ENCODE measurements at regions not wholly inside any gene's neighbourhood (a gene's known extent, or its start where the extent isn't known, plus 50 kb on each side); places are given as distances from the start of the nearest gene placed in this dataset.
A peak's percentile ranks its signal among the peaks of the same experiment; 100 is the strongest.

DNA sequence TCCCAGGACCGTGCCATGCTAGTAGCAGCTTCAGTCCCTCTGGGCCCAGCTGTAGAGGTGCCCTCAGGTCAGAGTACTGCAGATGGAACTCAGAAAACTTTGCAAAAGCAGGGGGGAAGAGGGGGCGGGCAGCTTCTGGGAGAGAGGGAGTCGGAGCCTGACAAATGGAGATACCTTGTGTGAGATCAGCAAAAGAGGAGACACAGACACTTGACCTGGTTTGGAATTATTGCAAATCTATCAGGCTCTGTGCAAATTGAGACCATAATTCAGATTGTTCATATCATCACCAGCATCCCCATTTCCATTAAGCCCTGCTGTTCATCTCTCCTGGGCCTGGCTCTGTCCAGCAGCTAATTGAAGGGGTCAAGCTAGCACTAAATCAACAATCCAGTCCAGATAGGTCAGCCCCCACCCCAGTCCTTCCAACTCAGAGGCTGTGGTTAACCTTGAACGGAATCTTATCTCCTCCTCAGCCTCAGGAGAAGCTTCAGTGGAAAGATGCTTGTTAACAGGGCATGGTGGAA is 292.6 kb upstream of the PLET1 start:
- no peak for DNase-seq
- intact Hi-C loops (cut with DNase I, micrococcal nuclease): loop anchor here in 1 of 2 donors (10.0 kb wide), 1 partner anchor 258 kb away; no protein-coding TSS in a partner anchor
- ATAC-seq: no peak

DNA sequence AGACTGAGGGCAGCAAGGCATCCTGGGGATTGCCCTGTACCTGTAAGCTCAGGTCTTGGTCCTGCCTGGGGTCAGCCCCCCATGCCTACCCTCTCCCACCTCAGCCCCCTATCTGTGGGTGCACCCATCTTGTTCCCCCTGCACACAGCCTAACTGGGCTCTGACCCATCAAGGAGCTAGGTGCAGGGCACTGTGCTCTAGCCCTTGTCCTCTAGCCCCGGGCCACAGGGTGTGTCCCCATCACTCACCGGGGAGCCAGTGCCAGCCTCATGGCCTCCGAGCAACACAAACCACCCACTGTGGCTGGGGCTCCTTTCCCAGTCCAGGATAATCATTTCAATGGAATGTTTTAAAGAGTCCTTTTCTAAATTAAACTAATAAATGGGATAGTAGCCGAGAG is 293.9 kb upstream of the PLET1 start:
- intact Hi-C loops (cut with DNase I, micrococcal nuclease): loop anchor here in 1 of 2 donors (10.0 kb wide), 1 partner anchor 260 kb away; no protein-coding TSS in a partner anchor
- no peak for ATAC-seq
- DNase-seq: no peak

GRCh38 chr11:112555491-112556364 is 295.1 kb upstream of the PLET1 start:
- peak; percentile 72 for ATAC-seq
- DNase-seq: peak in 1 of 2 donors; percentile 71
- intact Hi-C loops (cut with DNase I, micrococcal nuclease): loop anchor here in 1 of 2 donors (10.0 kb wide), 1 partner anchor 261 kb away; no protein-coding TSS in a partner anchor

DNA sequence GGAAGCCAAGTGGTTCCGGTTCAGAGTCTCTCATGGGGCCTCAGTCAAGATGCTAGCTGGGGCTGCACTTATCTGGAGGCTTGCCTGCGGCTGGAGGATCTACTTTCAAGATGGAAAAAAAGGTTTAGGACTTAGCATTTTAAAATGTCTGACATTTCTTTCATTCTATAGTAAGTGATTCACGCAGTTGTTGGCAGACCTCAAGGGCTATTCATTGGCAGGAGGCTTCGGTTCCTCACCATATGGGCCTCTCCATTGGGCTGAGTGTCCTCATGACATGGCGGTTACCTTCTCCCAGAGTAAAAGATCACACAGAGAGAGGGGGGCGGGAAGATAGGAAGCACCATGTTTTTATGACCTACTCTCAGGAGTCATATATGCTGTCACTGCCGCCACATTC is 298.0 kb upstream of the PLET1 start:
- DNase-seq: no peak
- no peak for ATAC-seq
- intact Hi-C loops (cut with DNase I, micrococcal nuclease): loop anchor here in 1 of 2 donors (10.0 kb wide), 1 partner anchor 264 kb away; no protein-coding TSS in a partner anchor

DNA sequence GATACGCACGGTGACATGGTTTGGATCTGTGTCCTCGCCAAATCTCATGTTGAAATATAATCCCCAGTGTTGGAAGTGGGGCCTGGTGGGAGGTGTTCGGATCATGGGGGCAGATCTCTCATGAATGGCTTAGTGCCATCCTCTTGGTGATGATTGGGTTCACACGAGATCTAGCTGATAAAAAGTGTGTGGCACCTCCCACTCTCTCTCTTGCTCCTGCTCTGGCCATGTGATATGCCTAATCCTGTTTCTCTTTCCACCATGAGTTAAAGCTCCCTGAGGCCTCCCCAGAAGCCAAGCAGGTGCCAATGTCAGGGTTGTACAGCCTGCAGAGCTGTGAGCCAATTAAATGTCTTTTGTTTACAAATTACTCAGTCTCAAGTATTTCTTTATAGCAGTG is 303.1 kb upstream of the PLET1 start:
- DNase-seq (no peak), ATAC-seq (no peak)
- intact Hi-C loops (cut with DNase I, micrococcal nuclease): no loop called here

DNA sequence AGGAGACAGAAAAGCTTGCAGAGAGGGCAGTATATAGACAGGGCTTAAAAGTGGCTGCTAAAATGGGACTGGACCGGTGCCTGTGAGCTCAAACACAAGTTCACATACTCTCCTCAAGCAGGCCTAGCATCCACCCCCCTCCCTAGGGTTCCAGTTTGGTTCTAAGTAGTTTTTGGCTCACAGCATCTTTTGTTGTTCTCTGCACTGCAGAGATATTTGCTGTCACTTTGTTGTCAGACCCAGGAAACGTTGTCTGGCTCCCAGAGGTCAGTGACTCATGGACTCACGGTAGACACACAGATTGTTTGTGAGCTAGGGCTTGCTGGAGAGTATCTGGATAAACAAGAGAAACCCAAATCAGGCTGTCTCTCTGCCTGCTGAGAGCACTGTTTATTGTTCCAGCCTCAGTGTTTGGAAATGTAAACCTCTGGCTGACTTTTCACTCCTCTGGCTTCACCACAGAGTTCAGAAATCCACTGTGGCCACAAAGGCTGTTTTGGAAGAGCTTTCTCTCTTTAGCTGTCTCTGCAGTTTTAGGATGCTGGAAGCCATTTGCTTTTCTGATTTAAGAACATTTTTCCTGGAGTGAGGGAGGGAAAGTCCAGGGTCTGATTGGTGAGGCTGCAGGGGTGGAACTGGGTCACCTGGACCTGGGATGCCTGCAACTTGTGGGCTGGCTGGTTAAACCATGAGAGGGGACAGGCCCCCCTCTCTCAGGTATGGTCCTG is 303.7 kb upstream of the PLET1 start:
- ATAC-seq: no peak
- DNase-seq: peak in 1 of 2 donors; percentile 6
- intact Hi-C loops (cut with DNase I, micrococcal nuclease): no loop called here

DNA sequence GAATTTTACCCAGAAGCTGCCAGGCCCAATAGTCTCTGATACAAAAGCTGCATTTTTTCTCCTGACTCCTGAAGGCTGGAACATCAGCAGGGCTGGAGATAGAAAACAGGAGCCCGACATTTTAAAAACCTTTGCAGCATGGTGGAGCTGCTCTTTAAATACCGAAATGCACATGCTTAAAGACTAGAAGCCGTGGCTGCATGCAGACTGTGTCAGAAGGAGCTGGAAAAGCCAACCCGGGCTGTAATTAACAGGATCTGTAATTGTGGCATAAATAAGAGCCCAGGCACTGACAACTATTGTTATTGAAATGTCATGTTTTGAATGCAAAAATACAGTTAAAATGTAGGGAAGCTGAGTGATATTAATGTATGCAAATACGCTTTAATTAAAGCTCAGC is 304.9 kb upstream of the PLET1 start:
- intact Hi-C loops (cut with DNase I, micrococcal nuclease): no loop called here
- ATAC-seq: no peak
- no peak for DNase-seq

DNA sequence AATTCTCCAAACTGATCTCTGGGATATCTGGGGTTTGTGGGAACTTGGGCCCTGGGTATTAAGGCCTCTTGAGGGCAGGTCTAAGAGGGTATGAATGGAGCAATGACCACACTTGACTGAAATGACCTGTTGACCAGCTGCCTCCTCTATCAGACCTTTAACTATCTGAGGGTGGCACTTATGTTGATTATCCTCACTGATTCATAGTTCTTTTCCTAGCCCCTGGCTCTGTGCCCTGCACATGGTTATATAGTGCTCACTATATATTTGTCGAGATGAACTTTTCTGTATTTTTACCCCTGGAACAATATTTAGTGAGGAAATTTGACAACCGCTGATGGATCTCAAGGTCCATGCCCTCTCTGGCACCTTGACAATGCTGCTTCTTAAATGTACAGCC is 305.5 kb upstream of the PLET1 start:
- DNase-seq (no peak), ATAC-seq (no peak)
- intact Hi-C loops (cut with DNase I, micrococcal nuclease): no loop called here

DNA sequence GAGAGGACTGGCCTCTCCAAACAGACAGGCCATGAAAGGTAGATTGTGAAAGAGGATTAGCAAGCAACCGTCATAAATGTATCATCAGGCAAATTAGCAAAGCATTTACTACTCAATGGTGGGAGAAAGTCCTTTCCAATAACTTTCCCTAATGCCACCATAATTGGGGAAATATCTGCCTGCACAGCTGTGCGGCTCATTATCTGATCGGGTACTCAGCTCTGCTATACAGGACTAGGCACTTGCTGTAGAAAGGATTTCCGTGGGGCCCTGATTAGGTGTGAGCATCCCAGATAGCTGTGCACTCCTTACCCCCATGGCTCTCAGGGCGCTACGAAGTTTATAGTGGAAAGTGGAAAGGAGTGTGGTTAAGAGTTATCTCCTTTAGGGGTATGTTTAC is 309.7 kb upstream of the PLET1 start:
- intact Hi-C loops (cut with DNase I, micrococcal nuclease): no loop called here
- no peak for ATAC-seq
- DNase-seq: no peak

- ATAC-seq: no peak
- intact Hi-C loops (cut with DNase I, micrococcal nuclease): no loop called here
- DNase-seq: no peak
Measured at GRCh38 chr11:112579282-112579681, 318.6 kb upstream of the PLET1 start.

GRCh38 chr11:112580864-112581263 is 320.2 kb upstream of the PLET1 start:
- DNase-seq: no peak
- ATAC-seq: no peak
- intact Hi-C loops (cut with DNase I, micrococcal nuclease): no loop called here

- intact Hi-C loops (cut with DNase I, micrococcal nuclease): no loop called here
- DNase-seq (no peak), ATAC-seq (no peak)
Measured at GRCh38 chr11:112581747-112582146, 321.1 kb upstream of the PLET1 start.

- intact Hi-C loops (cut with DNase I, micrococcal nuclease): no loop called here
- DNase-seq: no peak
- no peak for ATAC-seq
Measured at GRCh38 chr11:112582366-112582765, 321.7 kb upstream of the PLET1 start.

DNA sequence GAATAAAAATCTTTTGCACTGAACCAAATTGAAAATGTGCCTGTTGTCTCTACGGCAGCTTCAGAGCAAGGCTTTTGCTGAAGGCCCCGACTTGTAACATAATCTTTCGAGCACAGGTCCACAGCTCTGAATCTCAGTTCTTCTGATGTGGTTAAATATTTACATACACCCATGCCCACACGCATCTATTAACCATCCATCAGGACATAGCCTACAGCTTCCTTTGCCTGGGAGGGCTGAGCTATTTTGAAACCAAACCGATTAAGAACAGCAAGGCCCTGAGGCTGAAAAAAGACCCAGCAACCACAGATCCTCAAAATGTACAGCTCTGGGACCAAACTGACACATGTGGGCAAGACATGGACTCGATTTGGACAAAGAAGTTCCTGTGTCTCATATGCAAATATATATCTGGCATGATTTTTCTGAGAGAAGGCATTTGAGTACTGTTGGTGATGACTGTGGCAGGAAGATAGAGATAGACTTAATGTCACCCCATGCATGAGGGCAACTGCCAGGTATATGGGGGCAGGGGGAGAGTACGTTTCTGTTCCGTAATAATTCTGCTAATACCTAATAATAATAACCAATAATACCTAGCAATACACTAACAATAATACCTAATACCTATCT is 322.7 kb upstream of the PLET1 start:
- intact Hi-C loops (cut with DNase I, micrococcal nuclease): no loop called here
- DNase-seq (no peak), ATAC-seq (no peak)

GRCh38 chr11:112584672-112585071 is 324.0 kb upstream of the PLET1 start:
- no peak for DNase-seq
- intact Hi-C loops (cut with DNase I, micrococcal nuclease): loop anchor here in 1 of 2 donors (5.0 kb wide), 1 partner anchor 708 kb away; no protein-coding TSS in a partner anchor
- ATAC-seq: no peak

DNA sequence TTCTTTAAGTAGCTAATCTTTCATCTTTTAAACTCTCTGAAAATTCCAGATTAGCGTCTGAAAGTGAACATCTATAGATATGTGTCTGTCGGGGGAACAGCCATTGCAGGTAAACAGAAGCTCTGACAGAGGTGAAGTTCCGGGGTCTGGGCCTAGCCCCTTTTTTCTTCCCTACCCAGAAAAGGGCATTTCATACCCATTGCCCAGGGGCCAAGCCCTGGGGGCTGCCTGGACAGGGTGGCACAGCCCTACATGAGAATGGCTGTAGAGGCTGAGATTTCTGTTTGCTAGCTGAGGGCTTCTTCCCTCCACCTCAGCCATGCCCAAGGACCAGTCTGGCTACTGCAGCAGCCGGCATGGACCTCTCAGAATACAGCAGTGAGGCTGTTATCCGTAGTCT is 327.0 kb upstream of the PLET1 start:
- ATAC-seq: no peak
- no peak for DNase-seq
- intact Hi-C loops (cut with DNase I, micrococcal nuclease): loop anchor here in 1 of 2 donors (5.0 kb wide), 1 partner anchor 705 kb away; no protein-coding TSS in a partner anchor

- intact Hi-C loops (cut with DNase I, micrococcal nuclease): loop anchor here in 1 of 2 donors (5.0 kb wide), 1 partner anchor 704 kb away; no protein-coding TSS in a partner anchor
- ATAC-seq: peak; percentile 69
Measured at GRCh38 chr11:112588252-112588694, 327.6 kb upstream of the PLET1 start.

DNA sequence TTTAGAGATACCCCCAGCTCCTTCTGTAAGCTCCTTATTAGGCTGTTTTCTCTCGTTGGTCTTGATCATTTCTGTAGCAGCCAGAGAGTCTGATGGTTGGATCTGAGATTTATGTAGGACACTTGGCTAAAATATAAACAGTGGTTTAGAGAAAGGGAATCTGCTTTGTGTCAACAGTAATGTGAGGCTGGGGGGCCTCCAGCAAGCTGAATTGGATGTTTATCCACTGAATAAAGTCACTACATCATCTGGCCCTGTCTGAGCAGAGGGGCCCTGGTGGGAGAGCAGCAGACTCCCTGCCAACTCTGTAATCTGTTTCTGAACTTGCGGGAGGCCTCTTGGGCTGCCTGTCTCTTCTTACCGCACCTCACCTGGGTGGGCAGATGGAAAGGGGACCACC is 328.5 kb upstream of the PLET1 start:
- ATAC-seq (no peak), DNase-seq (no peak)
- intact Hi-C loops (cut with DNase I, micrococcal nuclease): loop anchor here in 1 of 2 donors (5.0 kb wide), 1 partner anchor 703 kb away; no protein-coding TSS in a partner anchor

More at GRCh38 chr11:112588252-112588694, 327.6 kb upstream of the PLET1 start:
- peak; percentile 42 to 44 for DNase-seq

DNA sequence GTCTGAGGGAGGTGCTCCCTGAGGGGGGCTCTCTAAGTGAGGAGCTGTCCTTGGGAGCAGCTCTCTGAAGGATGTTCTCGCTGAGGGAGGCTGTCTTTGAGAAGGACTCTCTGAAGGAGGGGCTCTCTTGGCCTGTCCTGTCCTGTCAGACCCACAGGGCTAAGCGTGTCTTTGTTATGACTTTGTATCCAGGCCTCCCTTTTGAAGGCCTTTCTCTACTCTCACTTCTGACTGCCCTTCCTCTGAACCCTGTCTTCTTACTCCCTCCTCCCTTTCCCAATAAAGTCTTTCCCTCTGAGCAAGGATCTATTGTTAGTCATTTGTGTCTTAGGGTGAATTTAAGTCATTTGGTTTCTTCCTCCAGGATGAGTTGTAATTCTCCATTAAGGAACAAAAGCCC is 330.1 kb upstream of the PLET1 start:
- ATAC-seq (no peak), DNase-seq (no peak)
- intact Hi-C loops (cut with DNase I, micrococcal nuclease): loop anchor here in 1 of 2 donors (10.0 kb wide), 1 partner anchor 524 kb away; no protein-coding TSS in a partner anchor
